Right atrium auricular region (tissue), 2 donors: ENCODE measurements at regions not wholly inside any gene's neighbourhood (a gene's known extent, or its start where the extent isn't known, plus 50 kb on each side); places are given as distances from the start of the nearest gene placed in this dataset.

Experiments used
- DNase-seq: peaks from one replicate; pipeline ENCODE4 v3.0.0-alpha.2; 2019; ENCODE audit warnings: low spot score
- H3K27ac ChIP-seq, 2 donors: fragments of 200-600 bp; sonication (generic); 1 replicate in 1 of 2; 2 replicates in 1 of 2; pipeline ENCODE4 v1.5.1; 2016 to 2019
- H3K27me3 ChIP-seq, 2 donors: fragments of 200-600 bp; sonication (generic); one replicate each; pipeline versions ENCODE4 v1.5.1 to v1.6.0; 2017 to 2019
- H3K36me3 ChIP-seq: fragments of 200-600 bp; sonication (generic); one replicate; pipeline ENCODE4 v1.5.1; 2016
- H3K4me1 ChIP-seq, 2 donors: fragments of 200-600 bp; sonication (generic); one replicate each; pipeline versions ENCODE4 v1.5.1 to v1.6.0; 2017 to 2019
- H3K4me3 ChIP-seq, 2 donors: fragments of 200-600 bp; sonication (generic); 1 replicate in 1 of 2; 2 replicates in 1 of 2; pipeline ENCODE4 v1.5.1; 2017 to 2019; ENCODE audit warnings: mild to moderate bottlenecking in 1 of 2, moderate library complexity in 1 of 2
- H3K9me3 ChIP-seq, 2 donors: fragments of 200-600 bp; sonication (generic); one replicate each; pipeline ENCODE4 v1.5.1; 2019
- TF ChIP-seq, protein P1 (sequence below), 2 donors: fragments of 200-600 bp; sonication (generic); IDR thresholded peaks; one replicate each; pipeline ENCODE4 v1.5.1; 2019; ENCODE audit warnings: antibody characterized with exemption in 2 of 2

- no peak overlapping the region for H3K27ac ChIP-seq
- TF ChIP-seq, protein P1, sequence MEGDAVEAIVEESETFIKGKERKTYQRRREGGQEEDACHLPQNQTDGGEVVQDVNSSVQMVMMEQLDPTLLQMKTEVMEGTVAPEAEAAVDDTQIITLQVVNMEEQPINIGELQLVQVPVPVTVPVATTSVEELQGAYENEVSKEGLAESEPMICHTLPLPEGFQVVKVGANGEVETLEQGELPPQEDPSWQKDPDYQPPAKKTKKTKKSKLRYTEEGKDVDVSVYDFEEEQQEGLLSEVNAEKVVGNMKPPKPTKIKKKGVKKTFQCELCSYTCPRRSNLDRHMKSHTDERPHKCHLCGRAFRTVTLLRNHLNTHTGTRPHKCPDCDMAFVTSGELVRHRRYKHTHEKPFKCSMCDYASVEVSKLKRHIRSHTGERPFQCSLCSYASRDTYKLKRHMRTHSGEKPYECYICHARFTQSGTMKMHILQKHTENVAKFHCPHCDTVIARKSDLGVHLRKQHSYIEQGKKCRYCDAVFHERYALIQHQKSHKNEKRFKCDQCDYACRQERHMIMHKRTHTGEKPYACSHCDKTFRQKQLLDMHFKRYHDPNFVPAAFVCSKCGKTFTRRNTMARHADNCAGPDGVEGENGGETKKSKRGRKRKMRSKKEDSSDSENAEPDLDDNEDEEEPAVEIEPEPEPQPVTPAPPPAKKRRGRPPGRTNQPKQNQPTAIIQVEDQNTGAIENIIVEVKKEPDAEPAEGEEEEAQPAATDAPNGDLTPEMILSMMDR (IDR thresholded peaks at IDR 0.05), result no peak
- no peak overlapping the region for H3K4me3 ChIP-seq
- no peaks in the 10 kb centered on the region for H3K4me1 ChIP-seq
- H3K9me3 ChIP-seq, result no peaks in the 10 kb centered on the region
- H3K36me3 ChIP-seq, result no peaks in the 10 kb centered on the region
- H3K27me3 ChIP-seq, result no peaks in the 10 kb centered on the region
- DNase-seq, result no peak
Measured at GRCh38 chr1:88286716-88287115, 397.4 kb upstream of the PKN2 start.

GRCh38 chr1:88288571-88288970 is 395.5 kb upstream of the PKN2 start:
- TF ChIP-seq, protein P1 (IDR thresholded peaks at IDR 0.05), result no peak
- Histone ChIP-seq H3K4me1 (no peaks in the 10 kb centered on the region), H3K36me3 (no peaks in the 10 kb centered on the region), H3K27me3 (no peaks in the 10 kb centered on the region), H3K27ac (no peak overlapping the region), H3K9me3 (no peaks in the 10 kb centered on the region), H3K4me3 (no peak overlapping the region)
- no peak for DNase-seq

DNA sequence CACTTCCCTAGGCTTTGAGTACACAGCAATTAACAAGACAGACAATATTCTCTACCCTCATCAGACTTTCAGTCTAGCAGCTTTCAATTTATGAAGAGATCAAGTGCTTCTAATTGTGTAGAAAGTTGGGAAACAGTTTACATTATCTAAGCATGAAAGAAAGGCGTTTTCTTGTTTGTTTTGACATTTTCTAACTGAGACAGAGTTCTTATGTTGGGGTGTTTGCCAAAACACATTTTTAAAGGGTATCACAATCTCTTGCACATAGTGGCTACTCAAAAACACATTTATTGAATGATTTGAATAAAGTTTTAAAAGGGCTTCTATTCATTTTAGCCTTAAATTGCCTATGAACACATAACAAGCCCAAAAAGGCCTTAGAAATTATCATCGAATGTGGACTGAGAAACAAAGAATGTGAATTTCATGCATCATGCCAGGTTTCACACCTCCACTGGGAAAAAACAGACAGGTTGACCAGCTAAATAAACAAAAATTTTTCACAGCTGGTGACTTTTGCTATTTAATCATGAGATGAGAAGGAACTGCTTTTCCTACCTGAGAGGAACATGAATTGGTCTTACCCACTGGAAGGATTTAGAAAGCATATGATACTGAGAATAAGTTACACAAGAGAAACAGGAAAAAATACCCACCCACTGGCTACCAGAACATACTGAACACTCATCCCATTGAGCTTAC is 394.5 kb upstream of the PKN2 start:
- DNase-seq, result no peak
- H3K9me3 ChIP-seq, result no peaks in the 10 kb centered on the region
- TF ChIP-seq, protein P1 (IDR thresholded peaks at IDR 0.05), result no peak
- H3K27ac ChIP-seq, result no peak overlapping the region
- no peaks in the 10 kb centered on the region for H3K36me3 ChIP-seq
- H3K27me3 ChIP-seq, result no peaks in the 10 kb centered on the region
- H3K4me1 ChIP-seq, result no peaks in the 10 kb centered on the region
- no peak overlapping the region for H3K4me3 ChIP-seq

GRCh38 chr1:88291611-88292354 is 392.3 kb upstream of the PKN2 start:
- no peaks in the 10 kb centered on the region for H3K27me3 ChIP-seq
- no peaks in the 10 kb centered on the region for H3K4me1 ChIP-seq
- no peak for DNase-seq
- H3K36me3 ChIP-seq, result no peaks in the 10 kb centered on the region
- H3K4me3 ChIP-seq, result no peak overlapping the region
- H3K27ac ChIP-seq, result no peak overlapping the region
- H3K9me3 ChIP-seq, result no peaks in the 10 kb centered on the region
- TF ChIP-seq, protein P1 (IDR thresholded peaks at IDR 0.05), result no peak

- H3K36me3 ChIP-seq, result no peaks in the 10 kb centered on the region
- no peak overlapping the region for H3K27ac ChIP-seq
- no peaks in the 10 kb centered on the region for H3K27me3 ChIP-seq
- H3K9me3 ChIP-seq, result no peaks in the 10 kb centered on the region
- no peak for DNase-seq
- TF ChIP-seq, protein P1 (IDR thresholded peaks at IDR 0.05), result no peak
- H3K4me1 ChIP-seq, result no peaks in the 10 kb centered on the region
- no peak overlapping the region for H3K4me3 ChIP-seq
Measured at GRCh38 chr1:88293691-88294190, 390.3 kb upstream of the PKN2 start.
